ENCODE measurements at regions not wholly inside any gene's neighbourhood (a gene's known extent, or its start where the extent isn't known, plus 50 kb on each side); places are given as distances from the start of the nearest gene placed in this dataset.

DNA sequence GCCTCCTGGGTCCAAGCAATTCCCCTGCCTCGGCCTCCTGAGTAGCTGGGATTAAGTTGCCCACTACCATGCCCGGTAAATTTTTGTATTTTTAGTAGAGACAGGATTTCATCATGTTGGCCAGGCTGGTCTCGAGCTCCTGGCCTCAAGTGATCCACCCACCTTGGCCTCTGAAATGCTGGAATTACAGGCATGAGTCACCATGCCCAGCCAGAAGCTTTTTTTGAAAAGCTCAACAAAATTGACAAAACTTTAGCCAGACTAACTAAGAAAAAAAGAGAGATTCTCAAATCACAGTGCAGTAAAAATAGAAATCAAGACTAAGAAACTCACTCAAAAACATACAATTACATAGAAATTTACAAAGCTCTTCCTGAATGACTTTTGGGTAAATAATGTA is 420.6 kb downstream of the COL12A1 start:
- H3K4me3 ChIP-seq, result no peak overlapping the region
- H3K27me3 ChIP-seq (ENCODE audit: control insufficient read depth in 2 of 2, insufficient read depth in 2 of 2, low read length in 2 of 2), result no peaks in the 10 kb centered on the region
- H4K20me1 ChIP-seq (replicated peaks; ENCODE audit: control insufficient read depth, insufficient read depth, low read length), result no peaks in the 10 kb centered on the region
- no peak overlapping the region for H2AFZ ChIP-seq (ENCODE audit: low read depth, low read length)
- TF ChIP-seq ZNF655 (CRISPR knock-in tag; IDR thresholded peaks at IDR 0.05) (no peak), ZNF174 (CRISPR knock-in tag; IDR thresholded peaks at IDR 0.05) (no peak), TBP (optimal IDR thresholded peaks at IDR 0.05; ENCODE audit: low read depth, low read length) (no peak), PHF21A (IDR thresholded peaks at IDR 0.05; ENCODE audit: borderline replicate concordance, low read depth) (no peak), PHB2 (IDR thresholded peaks at IDR 0.05; ENCODE audit: low read depth) (no peak), PURB (CRISPR knock-in tag; IDR thresholded peaks at IDR 0.05; ENCODE audit: low read depth) (no peak), ZNF277 (CRISPR knock-in tag; IDR thresholded peaks at IDR 0.05; ENCODE audit: borderline replicate concordance) (no peak), ZNF75A (CRISPR knock-in tag; IDR thresholded peaks at IDR 0.05) (no peak)
- TF ChIP-seq, protein P1, sequence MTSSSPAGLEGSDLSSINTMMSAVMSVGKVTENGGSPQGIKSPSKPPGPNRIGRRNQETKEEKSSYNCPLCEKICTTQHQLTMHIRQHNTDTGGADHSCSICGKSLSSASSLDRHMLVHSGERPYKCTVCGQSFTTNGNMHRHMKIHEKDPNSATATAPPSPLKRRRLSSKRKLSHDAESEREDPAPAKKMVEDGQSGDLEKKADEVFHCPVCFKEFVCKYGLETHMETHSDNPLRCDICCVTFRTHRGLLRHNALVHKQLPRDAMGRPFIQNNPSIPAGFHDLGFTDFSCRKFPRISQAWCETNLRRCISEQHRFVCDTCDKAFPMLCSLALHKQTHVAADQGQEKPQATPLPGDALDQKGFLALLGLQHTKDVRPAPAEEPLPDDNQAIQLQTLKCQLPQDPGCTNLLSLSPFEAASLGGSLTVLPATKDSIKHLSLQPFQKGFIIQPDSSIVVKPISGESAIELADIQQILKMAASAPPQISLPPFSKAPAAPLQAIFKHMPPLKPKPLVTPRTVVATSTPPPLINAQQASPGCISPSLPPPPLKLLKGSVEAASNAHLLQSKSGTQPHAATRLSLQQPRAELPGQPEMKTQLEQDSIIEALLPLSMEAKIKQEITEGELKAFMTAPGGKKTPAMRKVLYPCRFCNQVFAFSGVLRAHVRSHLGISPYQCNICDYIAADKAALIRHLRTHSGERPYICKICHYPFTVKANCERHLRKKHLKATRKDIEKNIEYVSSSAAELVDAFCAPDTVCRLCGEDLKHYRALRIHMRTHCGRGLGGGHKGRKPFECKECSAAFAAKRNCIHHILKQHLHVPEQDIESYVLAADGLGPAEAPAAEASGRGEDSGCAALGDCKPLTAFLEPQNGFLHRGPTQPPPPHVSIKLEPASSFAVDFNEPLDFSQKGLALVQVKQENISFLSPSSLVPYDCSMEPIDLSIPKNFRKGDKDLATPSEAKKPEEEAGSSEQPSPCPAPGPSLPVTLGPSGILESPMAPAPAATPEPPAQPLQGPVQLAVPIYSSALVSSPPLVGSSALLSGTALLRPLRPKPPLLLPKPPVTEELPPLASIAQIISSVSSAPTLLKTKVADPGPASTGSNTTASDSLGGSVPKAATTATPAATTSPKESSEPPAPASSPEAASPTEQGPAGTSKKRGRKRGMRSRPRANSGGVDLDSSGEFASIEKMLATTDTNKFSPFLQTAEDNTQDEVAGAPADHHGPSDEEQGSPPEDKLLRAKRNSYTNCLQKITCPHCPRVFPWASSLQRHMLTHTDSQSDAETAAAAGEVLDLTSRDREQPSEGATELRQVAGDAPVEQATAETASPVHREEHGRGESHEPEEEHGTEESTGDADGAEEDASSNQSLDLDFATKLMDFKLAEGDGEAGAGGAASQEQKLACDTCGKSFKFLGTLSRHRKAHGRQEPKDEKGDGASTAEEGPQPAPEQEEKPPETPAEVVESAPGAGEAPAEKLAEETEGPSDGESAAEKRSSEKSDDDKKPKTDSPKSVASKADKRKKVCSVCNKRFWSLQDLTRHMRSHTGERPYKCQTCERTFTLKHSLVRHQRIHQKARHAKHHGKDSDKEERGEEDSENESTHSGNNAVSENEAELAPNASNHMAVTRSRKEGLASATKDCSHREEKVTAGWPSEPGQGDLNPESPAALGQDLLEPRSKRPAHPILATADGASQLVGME (CRISPR knock-in tag; IDR thresholded peaks at IDR 0.05), result no peak
- BruUV-seq (replicated peaks), result no TSS peak
- no peak overlapping the region for H3K4me2 ChIP-seq (ENCODE audit: insufficient read depth, low read length)
- DNase-seq (ENCODE audit: extremely low read depth in 1 of 4, low spot score in 3 of 4) (no peak), FAIRE-seq (no peak), ATAC-seq (no peak)
- no peak overlapping the region for H3K27ac ChIP-seq (ENCODE audit: extremely low read depth, low read depth, low read length)
- no peaks in the 10 kb centered on the region for H3K9me3 ChIP-seq (replicated peaks; ENCODE audit: control insufficient read depth, insufficient read depth, low read depth, low read length)
- no peaks in the 10 kb centered on the region for H3K36me3 ChIP-seq (ENCODE audit: control insufficient read depth, insufficient read depth, low read length)
- intact Hi-C loops (cut with micrococcal nuclease), result no loop called here
- no peaks in the 10 kb centered on the region for H3K4me1 ChIP-seq (replicated peaks in 1 of 2; ENCODE audit: control insufficient read depth in 2 of 2, insufficient read depth in 2 of 2, low read length in 2 of 2)
- H3K79me2 ChIP-seq (ENCODE audit: control insufficient read depth, insufficient read depth, low read length), result no peaks in the 10 kb centered on the region
- in situ Hi-C loops (cut with MboI), result no loop called here
- no peaks in the 10 kb centered on the region for H3K9me1 ChIP-seq (ENCODE audit: control insufficient read depth, insufficient read depth, low read length)
- ChIA-PET POLR2A (no interaction called here), CTCF (ENCODE audit: low intra/inter-chr PET ratio) (no interaction called here)
- WGBS (ENCODE audit: insufficient coverage, low coverage, missing lambda C conversion rate), result 0% methylated on average over 3 of the region's 3 CpGs
- H3K9ac ChIP-seq (ENCODE audit: insufficient read depth in 1 of 2, low read depth in 2 of 2, low read length in 2 of 2), result no peak overlapping the region

All from K562 (cell line).